ENCODE measurements at regions not wholly inside any gene's neighbourhood (a gene's known extent, or its start where the extent isn't known, plus 50 kb on each side); places are given as distances from the start of the nearest gene placed in this dataset.

DNA sequence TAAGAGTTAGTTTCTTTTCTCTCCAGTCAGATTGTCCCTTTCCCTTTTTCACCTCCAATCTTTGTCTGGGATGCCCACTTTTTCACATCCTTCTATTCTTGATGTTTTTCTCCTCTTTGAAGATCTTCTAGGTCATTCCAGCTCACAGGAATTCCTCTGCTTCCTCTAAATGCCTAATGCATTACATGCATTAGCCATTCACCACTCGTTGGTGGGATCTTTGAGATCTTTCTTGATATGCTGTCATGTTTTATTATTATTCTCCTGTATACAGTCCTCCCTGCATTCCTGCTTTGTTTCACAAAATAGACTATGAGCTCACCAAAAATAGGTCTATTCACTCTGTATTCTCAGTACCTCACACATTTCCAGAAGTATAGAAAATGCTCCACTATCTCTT, 129.0 kb downstream of the LYPLAL1 start:
- no peak for DNase-seq

DNA sequence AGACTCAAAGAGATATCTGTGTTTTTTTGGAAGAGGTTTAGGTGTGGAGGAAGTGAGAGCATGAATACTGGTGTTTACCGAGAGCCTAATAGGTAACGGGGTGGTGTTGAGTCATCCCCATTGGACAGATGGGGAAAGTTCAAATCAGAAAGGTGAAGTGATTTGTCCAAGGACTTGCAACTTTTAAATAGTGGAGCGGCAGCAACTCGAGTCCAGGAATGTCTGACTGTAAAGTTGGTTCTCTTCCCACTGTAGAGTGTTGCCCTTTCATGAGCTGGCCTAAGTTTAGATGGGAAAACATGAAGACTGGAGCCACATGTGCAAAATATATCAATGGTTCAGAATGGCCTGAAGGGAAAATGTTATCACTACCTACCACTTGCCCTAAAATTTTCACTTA, 125.7 kb downstream of the LYPLAL1 start:
- no peak for DNase-seq

DNA sequence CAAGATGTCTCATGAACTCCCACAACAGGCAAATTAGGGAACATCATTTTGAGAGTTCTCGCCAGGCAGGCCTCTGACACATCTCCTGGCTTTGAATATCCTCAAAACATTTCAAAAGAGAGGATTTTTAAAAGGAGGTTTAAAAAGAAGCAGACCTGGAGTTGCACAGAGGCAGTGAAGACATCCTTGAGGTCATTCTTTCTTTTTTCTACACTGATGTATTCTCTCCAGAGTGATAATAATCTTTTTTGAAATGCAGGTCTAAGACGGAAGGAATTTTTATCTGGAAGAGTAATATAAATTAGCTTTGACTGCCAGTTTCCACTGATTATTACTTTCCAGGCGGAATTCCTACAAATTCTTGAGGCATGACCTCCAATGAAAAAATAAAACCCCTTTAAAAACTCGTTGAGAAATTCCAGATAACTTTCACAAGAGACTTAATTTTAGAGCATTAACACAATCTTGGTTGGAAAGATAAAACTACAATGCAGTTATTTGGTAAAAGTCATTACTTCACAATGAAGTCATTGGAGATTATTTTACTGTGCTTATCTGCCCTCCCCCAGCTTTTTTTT, 125.0 kb downstream of the LYPLAL1 start:
- DNase-seq = no peak

DNA sequence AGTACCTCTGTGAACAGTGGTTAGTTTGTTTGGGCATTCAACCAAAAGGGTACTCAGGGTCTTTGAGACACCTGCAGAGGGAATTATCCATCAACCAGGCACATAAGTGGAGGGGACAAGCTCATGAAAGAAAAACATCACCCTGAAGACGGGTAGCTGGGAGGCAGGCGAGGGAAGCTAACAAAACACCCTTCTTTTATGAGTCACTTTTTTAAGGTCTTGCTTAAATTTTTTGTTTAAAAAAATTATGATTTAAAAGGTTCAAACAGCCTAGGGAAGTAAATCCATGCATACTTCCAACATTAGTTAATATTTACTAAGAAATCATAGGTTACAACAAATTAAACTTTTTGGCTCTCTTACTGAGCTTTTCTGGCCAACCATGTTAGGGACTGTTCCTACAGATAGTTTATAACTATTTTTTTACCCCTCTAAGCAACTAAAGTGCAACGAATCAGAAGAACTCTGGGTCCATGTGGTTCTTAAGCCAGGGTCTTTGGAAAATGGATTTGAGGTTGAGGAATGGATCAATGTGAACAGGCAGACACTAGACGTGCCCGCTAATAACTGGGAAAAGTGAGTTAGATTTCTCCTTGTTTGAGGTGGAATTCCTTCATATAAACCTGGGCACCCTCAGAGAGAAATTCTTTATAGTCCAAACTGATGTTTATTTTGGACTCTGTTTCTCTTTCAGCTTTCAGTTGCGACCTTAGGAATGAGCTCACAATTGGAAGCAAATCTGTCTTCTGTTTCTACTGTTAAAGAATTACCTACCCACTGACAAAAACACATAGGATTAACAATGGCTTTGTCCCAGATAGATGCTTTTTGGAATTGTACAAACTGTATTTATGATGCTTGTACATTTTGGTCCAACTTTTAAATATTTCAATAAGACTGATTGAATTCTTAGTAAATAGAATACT, 123.0 kb downstream of the LYPLAL1 start:
- DNase-seq = no peak

DNA sequence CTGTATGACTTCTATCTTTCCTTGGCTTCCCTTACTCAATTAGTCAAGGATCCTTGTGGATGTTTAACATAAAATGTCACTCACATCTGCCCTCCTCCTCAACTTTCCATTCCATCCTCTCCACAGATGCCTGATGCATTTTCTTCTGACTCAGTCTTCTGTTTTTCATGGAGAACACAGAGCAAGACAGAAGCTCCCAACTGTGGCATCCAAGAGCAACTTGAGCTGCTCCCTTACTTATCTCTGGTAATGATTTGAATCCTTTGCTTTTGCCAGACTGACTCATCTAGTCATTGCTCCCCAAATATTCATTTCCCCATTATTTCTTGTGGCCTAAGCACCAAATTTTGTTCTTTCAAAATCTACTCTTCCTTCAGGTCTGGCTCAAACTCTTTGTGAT, 120.6 kb downstream of the LYPLAL1 start:
- no peak for DNase-seq

DNA sequence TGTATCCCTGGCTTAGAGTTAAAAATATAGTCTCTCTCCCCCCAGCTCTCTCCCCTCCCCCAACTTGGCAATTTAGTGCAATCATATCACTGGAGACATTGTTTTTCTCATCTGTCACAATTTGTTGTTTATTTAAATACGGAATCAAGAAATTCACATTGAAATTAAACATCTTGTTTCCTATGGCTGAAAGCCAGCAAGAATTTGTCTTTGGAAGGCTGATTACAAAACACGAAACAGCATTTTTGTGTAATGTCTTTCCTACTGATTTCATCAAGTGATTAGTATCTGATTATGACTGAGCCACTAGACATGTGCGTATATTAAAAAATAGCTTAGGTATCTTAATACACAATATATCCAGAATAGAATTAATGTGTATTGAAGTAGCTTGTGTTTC, 119.7 kb downstream of the LYPLAL1 start:
- DNase-seq = no peak

DNA sequence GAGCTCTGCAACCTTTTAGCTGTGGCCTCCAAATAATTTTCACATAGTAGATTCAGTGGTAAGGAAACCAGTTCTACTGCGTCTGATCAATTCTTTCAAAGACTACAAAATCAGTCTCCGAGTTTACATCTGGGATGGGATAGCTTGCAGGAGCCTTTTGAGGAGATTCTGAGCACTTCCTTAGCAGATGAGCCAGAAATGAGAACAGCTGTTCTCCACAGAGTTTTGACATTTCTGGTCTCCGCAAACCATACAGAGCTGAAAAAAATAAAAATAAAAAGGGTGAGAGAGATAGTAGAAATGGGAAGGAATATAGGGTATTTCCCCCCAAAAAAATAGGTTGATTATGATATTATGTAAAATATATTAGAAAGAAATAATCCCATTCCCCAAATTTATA, 119.3 kb downstream of the LYPLAL1 start:
- DNase-seq = no peak

DNA sequence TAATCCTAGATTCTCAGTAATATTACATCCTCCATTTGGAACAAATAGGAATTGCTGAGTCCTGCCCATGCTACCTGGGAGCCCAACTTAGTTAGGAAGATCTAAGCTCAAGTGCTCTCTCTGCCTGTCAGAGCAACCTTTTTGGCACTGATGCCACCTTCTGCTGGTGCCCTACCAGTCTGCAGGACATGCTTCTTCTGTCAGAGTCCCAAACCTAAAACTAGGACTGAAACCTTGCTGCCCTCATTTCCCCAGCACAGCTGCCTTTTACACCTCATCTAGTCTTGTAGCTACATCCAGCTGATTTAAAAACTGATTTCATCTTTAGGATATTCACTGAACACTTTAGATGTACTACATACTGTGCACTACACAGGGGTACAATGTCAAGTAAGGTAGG, 118.7 kb downstream of the LYPLAL1 start:
- no peak for DNase-seq

DNA sequence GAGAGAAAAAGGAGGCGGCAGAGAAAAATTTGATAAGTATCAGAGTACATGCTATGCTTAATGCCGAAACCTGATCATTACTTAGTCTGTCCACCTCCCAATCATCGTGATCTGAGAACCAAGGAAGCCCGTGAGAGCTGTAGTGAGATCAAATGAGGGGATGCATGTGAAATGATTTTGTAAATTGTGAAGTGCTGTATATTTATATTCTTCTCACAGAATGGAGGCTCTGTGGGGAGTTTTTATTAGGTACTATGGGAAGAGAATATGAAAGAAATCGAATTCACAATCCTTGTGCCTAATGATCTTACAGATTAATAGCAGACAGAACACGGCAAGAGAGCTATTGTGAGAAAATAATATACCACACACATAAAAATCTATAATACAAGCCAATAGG, 115.5 kb downstream of the LYPLAL1 start:
- DNase-seq = no peak

DNA sequence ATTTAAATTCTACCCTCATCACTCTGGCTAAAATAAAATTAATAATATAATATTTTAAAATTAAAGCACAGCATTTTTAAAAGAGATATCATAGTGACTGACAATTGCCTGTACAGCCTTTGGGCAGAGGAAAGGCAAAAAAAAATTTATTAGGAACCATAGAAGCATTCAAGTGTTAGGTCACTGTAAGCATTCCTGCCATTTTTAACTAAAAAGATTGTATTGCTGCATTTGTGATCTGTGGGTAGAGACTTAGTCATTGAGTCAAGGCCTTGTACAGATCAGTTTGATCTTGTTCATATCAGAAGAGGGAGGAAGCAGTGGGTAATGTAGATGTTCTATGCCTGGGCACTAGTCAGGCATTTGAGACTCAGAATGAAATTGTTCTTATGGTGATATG, 109.9 kb downstream of the LYPLAL1 start:
- no peak for DNase-seq

DNA sequence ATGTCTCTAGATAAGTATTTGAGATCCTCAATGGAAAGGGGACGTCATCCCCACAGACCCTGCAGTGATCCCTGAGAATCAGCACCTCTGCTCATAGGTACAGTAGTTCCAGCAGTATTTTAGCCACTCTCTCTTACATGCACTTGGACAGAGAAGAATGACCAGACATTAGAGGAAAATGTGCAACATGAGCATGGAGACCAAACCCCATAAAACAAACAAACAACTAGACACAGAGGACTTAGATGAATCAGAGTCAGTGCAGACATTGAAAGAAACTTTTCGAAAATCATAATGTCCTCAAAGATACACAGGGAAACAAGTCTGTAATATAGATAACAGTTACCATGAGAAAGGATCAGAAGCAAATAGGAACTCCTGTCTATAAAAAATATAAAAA, 108.2 kb downstream of the LYPLAL1 start:
- DNase-seq = no peak

DNA sequence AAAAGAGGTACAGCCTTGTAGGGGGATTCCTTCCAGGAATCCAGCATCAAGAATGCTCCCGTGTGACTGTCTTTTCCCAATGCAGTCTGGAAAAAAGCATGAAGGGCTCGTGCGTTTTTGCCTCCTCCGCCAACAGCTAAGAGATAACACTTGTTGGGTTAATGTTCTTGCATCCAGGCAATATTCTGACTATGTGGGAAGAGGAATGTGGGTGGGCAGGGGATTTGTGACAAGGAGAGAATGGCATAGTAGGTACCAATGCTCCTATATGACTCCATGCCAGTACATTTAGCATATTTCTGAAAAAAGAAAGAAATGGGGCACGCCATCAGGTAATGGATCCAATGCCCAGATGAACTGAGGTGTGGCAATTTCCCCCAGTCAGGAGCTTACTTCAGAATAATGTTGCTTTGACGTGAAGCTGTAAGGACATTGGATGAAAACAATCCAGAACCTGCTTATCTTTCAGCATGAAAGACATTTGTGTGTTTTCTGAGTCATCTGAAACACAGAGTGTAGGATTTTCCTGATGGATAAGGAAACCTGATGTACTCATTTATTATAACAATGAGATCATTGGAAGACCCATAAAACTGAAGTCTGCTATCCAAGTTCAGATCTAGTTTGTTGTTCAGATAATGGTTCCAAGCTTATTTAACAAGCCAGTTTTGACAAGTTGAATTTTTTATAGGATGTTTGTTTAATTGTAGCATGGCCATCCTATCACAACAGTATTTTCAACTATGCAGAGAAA, 105.5 kb downstream of the LYPLAL1 start:
- no peak for DNase-seq

DNA sequence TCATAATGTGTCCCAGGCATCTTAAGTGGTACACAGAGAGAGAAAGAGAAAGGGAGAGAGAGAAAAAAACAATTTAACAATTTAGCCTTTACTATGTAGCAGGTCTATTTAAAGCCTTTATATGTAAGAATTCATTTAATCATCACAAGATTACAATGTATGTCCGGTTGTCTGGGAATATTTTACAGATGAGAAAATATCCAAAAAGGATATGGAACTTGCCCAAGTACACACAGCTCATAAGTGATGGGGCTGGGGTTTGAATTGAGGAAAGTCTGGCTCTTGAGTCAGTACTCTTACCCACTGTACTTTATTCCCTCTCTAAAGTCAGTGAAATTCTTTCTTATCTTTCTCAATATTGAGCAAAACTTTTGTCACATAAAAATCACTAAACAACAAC, 104.6 kb downstream of the LYPLAL1 start:
- DNase-seq = no peak

DNA sequence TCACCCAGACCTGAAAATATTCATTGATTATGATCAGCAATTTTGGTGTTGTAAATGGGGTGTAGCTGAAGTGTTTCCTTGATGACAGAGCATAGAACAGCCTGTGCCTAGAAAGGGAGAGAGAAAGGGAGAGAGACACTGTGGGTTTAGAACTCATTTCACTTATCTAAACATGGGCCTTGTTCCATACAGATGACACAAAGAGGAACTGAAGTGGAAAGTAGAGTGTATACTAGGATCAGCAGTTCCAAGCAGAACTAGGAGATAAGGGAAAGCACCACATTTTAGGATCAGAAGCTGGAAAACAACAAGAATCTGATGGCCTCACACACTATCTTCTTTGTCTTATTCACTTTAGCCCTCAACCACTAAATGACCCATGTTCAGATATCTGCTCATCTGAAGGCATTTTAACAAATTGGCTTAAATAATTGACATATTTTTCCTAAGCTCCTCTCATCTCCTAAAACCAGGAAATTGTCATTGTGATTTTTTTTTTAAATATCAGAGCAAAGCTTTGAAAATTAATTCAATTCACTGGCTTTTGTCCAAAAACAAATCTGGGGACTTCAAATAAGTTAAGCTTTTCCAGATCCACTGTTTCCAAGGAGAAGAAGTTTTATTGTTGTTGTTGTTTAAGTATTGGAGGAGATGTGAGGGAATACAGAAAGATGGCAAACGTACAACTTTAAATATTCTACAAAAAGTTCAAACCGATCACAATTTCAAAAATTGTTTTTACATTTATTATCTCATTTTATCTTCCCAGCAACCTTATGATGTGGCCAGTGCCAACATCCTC, 103.8 kb downstream of the LYPLAL1 start:
- no peak for DNase-seq

DNA sequence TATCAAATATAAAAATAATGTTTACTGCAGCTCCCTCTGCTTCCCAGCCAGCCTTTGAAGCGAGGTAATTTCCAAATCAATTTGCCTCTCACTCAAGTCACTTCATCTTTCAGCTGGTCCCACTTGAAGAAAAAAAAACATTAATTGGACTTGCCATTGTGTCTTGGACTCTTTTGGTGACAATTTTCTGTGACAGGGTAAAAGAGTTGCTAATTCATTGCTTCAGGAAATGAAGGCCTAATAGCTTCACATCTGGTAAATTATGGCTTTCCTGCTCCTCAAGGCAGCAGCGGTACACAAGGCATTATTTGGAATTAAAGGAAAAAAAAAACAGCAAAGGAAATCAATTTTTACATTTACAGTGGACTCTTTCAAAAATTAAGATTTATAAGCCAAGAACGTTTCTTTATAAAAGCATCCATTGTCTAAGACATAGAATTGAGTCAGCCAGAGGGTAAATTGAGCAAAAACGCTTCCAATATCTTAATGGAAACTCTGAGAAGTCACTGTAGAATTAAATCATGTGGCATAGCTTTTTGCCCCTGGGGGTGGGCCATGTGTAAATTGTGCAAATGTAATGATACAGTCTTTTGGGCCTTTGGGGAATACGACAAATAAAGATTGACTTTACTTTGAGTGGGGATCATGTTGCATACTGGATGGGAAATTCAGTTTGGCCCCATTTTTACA, 102.5 kb downstream of the LYPLAL1 start:
- no peak for DNase-seq

DNA sequence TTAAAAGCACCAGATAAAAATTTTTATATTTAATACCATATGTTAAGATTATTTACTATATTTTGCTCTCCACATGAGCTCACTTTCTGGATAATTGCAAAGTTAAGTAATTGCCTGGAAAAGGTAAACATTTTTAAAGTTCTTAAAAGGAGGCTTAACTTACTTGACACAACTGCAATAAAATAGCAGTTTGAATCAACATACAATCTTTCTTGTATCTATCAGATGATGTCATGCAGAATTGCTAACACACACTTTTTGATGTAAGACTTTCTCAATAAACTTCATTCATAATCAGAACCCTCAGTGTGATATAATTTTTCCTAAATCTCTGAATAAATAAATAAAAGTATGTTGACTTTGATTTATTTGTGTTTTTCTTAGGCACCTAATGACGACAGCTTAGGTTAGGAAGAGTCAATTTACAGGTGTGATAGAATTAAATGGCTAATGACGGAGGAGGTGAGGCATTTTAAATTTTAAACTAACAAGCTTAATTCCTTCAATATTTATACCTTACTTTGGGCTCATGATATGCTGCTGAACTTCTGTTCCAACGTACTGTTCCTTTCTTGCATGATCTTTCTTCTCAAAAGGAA, 99.5 kb downstream of the LYPLAL1 start:
- DNase-seq = no peak

DNA sequence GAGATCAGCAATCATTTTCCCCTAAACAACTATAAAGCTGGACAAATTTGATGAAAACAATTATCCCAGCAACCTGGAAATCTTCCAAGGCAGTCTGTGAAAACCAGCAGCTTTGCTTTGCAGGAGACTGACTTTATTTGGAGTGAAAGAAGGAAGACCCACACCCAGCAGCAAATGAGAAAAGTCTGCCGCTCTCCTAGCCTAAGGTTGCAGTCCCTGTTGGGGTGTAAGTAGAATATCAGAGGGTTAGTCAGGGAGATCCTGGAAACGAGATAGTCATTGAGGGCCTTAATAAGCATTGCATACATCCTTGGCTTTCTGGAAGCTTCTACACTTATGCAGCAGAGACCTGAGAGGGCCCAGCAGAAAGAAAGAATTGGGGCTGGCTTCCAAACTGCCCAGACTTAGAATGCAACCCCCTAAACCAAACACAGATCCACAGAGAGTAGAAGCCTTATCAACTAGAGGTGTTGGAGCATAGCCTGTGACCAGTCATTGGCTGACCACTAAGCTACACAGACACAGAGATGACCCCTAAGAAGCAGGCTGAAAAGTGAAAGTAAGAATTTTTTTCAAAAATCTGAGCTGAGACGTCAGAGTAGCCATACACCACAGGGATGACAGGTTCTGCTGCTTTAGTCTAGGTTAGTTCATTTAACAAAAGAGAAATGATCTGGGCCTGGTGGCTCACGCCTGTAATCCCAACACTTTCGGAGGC, 98.3 kb downstream of the LYPLAL1 start:
- DNase-seq = no peak

DNA sequence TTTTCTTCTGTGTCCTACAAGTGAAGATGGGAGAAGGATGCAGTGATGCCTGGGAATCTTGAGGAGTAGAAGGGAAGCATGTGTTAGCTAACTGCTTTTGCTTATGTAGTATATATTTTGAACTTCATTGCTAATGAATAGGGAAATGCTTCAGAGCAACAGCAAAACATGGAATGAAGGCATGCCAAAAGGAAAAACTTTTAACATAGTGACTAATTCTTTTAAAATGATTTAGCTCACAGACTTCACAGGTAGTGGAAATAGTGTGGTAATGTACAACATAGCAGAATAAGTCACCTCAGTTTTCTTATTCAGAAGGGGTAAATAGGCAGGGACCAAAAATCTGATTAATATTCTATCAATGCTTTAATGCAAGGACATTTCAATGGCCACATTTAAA, 95.5 kb downstream of the LYPLAL1 start:
- no peak for DNase-seq

DNA sequence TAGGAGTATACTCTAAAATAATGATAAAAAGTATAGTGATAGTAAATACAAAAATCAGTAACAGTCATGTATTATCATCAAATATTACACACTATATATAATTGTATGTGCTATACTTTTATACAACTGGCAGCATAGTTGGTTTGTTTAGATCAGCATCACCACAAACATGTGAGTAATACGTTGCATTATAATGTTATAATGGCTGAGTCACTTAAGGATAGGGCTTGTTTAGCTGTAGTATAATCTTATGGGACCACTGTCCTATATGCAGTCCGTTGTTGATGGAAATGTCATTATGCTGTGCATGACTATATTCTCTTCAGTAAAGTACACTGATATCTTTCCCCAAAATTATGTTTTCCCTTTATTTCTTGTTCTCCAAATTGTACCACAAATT, 92.8 kb downstream of the LYPLAL1 start:
- DNase-seq = no peak

DNA sequence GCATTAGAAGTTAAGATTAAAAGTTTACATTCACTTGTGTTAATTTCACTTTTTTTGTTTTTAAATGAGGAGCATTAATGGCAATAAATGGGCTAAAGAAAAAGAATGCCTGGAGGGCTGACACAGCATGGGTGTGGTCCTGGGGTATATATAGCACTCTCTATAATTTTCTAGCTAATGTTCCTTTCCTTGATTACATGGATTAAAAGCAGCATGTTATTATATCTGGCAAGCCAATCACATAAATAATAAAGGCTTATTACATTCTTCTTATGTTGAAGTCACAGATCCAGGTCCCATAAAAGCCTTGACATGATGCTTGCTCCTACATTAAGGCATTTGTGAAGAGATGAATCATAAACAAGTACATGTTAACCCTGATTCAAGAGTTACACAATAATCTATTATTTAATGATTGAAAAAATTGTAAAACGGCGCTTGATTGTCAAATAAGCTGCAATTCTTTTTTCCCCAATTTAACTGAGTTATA, 91.4 kb downstream of the LYPLAL1 start:
- DNase-seq = no peak

DNA sequence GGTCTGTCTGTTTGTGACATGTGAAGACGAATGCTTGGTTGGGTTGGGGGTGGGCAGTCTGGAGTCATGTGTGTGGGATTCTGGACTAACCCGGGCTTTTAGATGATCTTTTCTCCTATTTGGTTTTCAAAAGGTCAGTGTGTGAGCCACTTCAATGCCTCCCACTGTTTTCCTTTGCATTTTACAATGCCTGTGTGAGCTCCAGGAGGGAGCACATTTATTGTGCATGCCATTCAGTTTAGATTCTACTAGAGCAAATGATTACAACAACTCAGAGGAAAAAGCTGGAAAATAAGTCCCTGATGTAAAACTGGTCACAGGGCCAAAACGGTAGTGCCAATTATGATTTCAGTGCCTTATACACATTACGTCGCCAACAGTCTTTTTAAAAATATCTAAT, 90.9 kb downstream of the LYPLAL1 start:
- no peak for DNase-seq
